Muscle layer of colon (tissue), 2 donors: ENCODE measurements at regions not wholly inside any gene's neighbourhood (a gene's known extent, or its start where the extent isn't known, plus 50 kb on each side); places are given as distances from the start of the nearest gene placed in this dataset.

Experiments
- H3K27ac ChIP-seq: one replicate; pipeline ENCODE4 v1.7.0; 2013; ENCODE audit warnings: low read depth, mild to moderate bottlenecking, low read length, moderate library complexity
- H3K27me3 ChIP-seq, 2 donors: one replicate each; pipeline ENCODE4 v1.7.0; 2013; ENCODE audit warnings: low read length in 2 of 2, mild to moderate bottlenecking in 2 of 2; ENCODE audit not compliant: insufficient read depth in 2 of 2, control insufficient read depth in 1 of 2
- H3K36me3 ChIP-seq: one replicate; pipeline ENCODE4 v1.7.0; 2013; ENCODE audit warnings: mild to moderate bottlenecking, low read length; ENCODE audit not compliant: insufficient read depth
- H3K4me1 ChIP-seq: one replicate; pipeline ENCODE4 v1.7.0; 2013; ENCODE audit warnings: mild to moderate bottlenecking, low read length; ENCODE audit not compliant: insufficient read depth
- H3K4me3 ChIP-seq, 2 donors: one replicate each; pipeline ENCODE4 v1.7.0; 2013; ENCODE audit warnings: low read length in 2 of 2, low read depth in 1 of 2, mild to moderate bottlenecking in 1 of 2, moderate library complexity in 1 of 2
- H3K9ac ChIP-seq: one replicate; pipeline ENCODE4 v1.7.0; 2013; ENCODE audit warnings: low read length
- H3K9me3 ChIP-seq: one replicate; pipeline ENCODE4 v1.7.0; 2013; ENCODE audit warnings: mild to moderate bottlenecking, low read length
- donor health status: abdominal sarcoma.
- donor health status: Adenocarcinoma of cecum.

DNA sequence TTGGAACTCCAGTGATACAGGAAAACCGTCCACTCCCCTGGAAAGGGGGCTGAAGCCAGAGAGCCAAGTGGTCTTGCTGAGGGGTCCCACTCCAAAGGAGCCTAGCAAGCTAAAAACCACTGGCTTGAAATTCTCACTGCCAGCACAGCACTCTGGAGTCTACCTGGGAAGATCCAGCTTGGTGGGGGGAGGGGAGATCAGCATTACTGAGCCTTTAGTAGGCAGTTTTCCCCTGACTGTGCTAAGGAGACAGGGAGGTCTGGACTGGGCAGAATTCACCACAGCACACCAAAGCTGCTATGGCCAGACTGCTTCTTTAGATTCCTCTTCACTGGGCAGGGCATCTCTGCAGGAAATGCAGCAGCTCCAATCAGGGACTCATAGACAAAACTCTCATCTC lies 510.7 kb upstream of the LRRTM1 start:
- peaks cover 5% of the 10 kb centered on the region for H3K9me3 ChIP-seq
- H3K4me3 ChIP-seq = no peak overlapping the region
- H3K36me3 ChIP-seq = no peaks in the 10 kb centered on the region

DNA sequence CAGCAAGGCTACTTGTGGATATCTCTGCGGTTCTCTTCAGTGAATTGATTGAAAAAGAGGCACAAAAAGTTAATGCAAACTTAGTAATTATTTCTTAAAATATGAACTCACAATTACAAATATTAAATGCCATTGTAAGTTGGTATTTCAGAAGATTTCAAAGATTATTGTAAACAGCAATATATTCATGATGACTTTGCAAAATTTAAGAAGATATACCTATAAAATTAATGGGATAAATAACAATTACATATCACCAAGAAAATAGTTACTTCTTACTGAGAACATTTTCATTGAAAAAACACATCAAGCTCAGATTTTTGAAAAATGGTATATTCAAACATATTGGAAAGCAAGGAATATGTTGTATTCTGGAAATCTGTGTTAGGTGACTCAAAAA lies 482.0 kb upstream of the LRRTM1 start:
- H3K27me3 ChIP-seq = no peaks in the 10 kb centered on the region
- H3K4me1 ChIP-seq = no peaks in the 10 kb centered on the region
- no peak overlapping the region for H3K4me3 ChIP-seq
- H3K36me3 ChIP-seq = no peaks in the 10 kb centered on the region
- no peak overlapping the region for H3K27ac ChIP-seq
- H3K9ac ChIP-seq = no peak overlapping the region
- no peaks in the 10 kb centered on the region for H3K9me3 ChIP-seq

More for the DNA sequence above, 510.7 kb upstream of the LRRTM1 start:
- Histone ChIP-seq H3K27ac (no peak overlapping the region), H3K4me1 (no peaks in the 10 kb centered on the region), H3K9ac (no peak overlapping the region), H3K27me3 (no peaks in the 10 kb centered on the region)

DNA sequence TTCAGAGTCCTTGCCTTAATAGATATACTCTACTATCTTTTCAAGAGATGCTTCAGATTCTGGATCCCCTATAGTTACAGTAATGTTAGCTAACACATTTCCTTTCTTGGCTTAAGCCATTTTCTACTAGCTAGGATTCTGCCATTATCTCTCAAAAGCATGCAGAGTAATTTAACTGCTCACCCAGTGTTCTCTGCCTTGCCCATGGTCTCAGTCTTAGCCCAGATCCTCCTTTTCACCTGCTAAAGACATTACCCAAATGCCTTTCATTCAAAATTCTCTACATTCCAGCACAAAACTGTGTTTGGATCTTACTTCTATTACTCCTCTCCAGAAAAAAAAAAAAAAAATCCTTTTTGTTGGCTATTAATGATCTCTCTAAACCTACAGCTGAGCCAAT lies 474.2 kb upstream of the LRRTM1 start:
- Histone ChIP-seq H3K9me3 (no peaks in the 10 kb centered on the region), H3K9ac (no peak overlapping the region), H3K4me1 (no peaks in the 10 kb centered on the region), H3K4me3 (no peak overlapping the region), H3K27ac (no peak overlapping the region), H3K36me3 (no peaks in the 10 kb centered on the region), H3K27me3 (no peaks in the 10 kb centered on the region)

- Histone ChIP-seq H3K27ac (no peak overlapping the region), H3K27me3 (no peaks in the 10 kb centered on the region), H3K9ac (no peak overlapping the region), H3K4me3 (no peak overlapping the region), H3K36me3 (no peaks in the 10 kb centered on the region), H3K9me3 (no peaks in the 10 kb centered on the region), H3K4me1 (no peaks in the 10 kb centered on the region)
Measured at GRCh38 chr2:80748592-80748991, 444.0 kb upstream of the LRRTM1 start.

DNA sequence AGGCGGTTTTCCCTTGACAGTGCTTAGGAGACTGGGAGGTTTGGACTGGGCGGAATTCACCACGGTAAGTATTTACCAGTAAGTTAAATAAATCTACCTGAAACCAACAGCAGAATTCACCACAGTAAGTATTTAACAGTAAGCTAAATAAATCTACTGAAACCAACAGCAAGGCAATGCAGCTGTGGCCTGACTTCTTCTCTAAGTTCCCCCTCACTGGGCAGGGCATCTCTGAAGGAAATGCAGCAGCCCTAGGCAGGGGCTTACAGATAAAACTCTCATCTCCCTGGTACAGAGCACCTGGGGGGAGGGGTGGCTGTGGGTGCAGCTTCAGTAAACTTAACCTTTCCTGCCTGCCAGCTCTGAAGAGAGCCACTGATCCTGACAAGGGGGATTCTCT lies 432.5 kb upstream of the LRRTM1 start:
- Histone ChIP-seq H3K27me3 (no peaks in the 10 kb centered on the region), H3K36me3 (no peaks in the 10 kb centered on the region), H3K4me3 (no peak overlapping the region), H3K9me3 (no peaks in the 10 kb centered on the region), H3K9ac (no peak overlapping the region), H3K27ac (no peak overlapping the region), H3K4me1 (no peaks in the 10 kb centered on the region)

GRCh38 chr2:80725001-80725400 lies 420.4 kb upstream of the LRRTM1 start:
- Histone ChIP-seq H3K27ac (no peak overlapping the region), H3K9ac (no peak overlapping the region), H3K9me3 (no peaks in the 10 kb centered on the region), H3K36me3 (no peaks in the 10 kb centered on the region), H3K4me3 (no peak overlapping the region), H3K27me3 (no peaks in the 10 kb centered on the region), H3K4me1 (no peaks in the 10 kb centered on the region)

DNA sequence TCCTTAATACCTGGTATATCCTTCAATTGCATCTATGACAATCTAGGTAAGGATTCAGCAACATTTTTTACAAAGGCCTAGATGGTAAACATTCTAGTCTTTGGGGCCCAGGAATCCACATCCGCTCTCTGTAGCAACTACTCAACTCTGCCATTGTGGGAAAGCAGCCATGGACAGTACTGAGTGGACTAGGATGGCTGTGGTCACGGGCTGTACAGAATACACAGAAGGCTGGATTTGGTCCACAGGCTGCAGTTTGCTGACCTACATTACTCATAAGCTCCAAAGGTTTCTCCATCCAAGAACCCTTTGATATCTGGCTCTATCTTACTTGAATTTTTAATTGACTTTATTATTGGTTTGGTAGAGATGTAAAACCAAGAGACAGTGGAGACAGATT lies 418.3 kb upstream of the LRRTM1 start:
- Histone ChIP-seq H3K4me3 (no peak overlapping the region), H3K9ac (no peak overlapping the region), H3K4me1 (no peaks in the 10 kb centered on the region), H3K27me3 (no peaks in the 10 kb centered on the region), H3K36me3 (no peaks in the 10 kb centered on the region), H3K9me3 (no peaks in the 10 kb centered on the region), H3K27ac (no peak overlapping the region)

DNA sequence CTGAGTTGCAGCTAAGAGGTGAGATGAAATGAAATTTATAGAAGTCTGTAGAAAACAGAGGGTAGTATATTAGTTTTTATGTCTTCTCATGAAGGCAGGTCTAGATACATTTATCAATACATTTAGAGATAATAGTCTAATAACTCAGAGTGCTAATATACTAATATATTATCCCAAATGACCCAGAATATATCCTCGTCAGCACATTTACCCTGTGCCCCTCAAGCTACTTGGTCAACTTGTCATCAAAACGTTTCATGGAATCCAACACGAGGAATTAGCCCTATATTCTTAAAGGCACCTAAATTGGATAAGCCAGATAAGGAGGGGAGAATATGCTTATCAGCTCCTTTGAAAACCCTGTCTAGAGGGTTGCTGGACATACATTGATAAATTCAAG lies 415.1 kb upstream of the LRRTM1 start:
- H3K4me3 ChIP-seq = no peak overlapping the region
- H3K27me3 ChIP-seq = no peaks in the 10 kb centered on the region
- H3K36me3 ChIP-seq = no peaks in the 10 kb centered on the region
- H3K9me3 ChIP-seq = no peaks in the 10 kb centered on the region
- no peaks in the 10 kb centered on the region for H3K4me1 ChIP-seq
- H3K9ac ChIP-seq = no peak overlapping the region
- H3K27ac ChIP-seq = no peak overlapping the region

DNA sequence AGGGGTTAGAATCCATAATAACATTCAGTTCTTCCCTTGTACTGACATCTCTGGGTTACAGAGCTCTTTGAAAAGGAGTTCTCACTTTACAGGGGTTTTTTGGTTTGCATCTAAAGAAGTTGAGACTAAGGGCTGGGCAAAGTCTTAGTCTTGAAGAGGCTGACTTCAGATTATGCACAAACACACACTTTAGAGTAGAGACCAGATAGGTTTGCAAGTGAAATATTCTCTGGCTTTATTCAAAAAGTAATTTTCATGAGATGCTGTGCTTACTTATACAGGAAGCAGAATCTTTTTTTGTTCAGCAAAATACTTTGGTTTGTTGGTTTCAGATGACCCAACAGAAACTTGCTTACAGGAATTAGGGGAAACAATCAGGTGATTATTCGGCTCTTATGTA lies 410.9 kb upstream of the LRRTM1 start:
- H3K9ac ChIP-seq = no peak overlapping the region
- H3K4me1 ChIP-seq = no peaks in the 10 kb centered on the region
- H3K4me3 ChIP-seq = no peak overlapping the region
- no peaks in the 10 kb centered on the region for H3K9me3 ChIP-seq
- H3K27ac ChIP-seq = no peak overlapping the region
- no peaks in the 10 kb centered on the region for H3K27me3 ChIP-seq
- H3K36me3 ChIP-seq = no peaks in the 10 kb centered on the region

DNA sequence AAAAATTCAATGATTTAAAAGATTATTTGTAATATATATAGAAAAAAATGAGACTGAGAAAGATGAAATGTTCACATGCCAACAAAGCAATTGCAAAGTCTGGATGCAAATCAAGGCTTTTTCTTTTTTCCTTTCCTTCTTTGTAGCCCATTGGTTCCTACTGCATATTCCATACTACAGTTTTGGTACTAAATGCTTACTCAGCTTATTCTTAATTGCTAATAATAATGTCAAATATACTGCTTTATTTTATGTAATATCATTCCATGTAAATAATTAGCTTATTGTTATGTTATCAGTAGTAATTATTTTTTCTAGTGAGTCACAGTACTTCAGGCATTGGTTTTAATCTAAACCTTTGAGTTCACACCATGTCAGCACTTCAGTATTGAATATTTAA lies 407.4 kb upstream of the LRRTM1 start:
- no peaks in the 10 kb centered on the region for H3K27me3 ChIP-seq
- H3K9me3 ChIP-seq = no peaks in the 10 kb centered on the region
- no peak overlapping the region for H3K27ac ChIP-seq
- no peak overlapping the region for H3K4me3 ChIP-seq
- H3K4me1 ChIP-seq = no peaks in the 10 kb centered on the region
- H3K9ac ChIP-seq = no peak overlapping the region
- no peaks in the 10 kb centered on the region for H3K36me3 ChIP-seq

GRCh38 chr2:80706951-80707350 lies 402.4 kb upstream of the LRRTM1 start:
- H3K27ac ChIP-seq = no peak overlapping the region
- no peaks in the 10 kb centered on the region for H3K36me3 ChIP-seq
- no peak overlapping the region for H3K9ac ChIP-seq
- H3K27me3 ChIP-seq = no peaks in the 10 kb centered on the region
- no peaks in the 10 kb centered on the region for H3K4me1 ChIP-seq
- no peaks in the 10 kb centered on the region for H3K9me3 ChIP-seq
- no peak overlapping the region for H3K4me3 ChIP-seq

DNA sequence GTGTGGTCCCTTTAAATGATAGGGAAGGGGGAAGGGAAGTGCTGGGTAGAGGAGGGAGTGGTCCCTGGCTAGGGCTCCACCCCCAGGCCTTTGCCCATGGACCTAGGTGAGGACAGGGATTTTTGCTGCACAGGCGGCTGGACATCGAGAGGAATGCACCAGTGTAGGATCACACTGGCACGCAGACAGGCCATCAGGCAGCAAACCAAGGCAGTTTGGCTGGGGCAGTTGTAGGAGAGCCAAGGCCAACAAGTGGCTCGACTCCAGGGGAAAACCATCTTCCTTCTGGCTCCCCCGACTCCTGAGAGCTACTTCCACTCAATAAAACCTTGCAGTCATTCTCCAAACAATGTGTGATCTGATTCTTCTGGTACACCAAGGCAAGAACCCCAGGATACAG lies 402.0 kb upstream of the LRRTM1 start:
- Histone ChIP-seq H3K27ac (no peak overlapping the region), H3K4me1 (no peaks in the 10 kb centered on the region), H3K27me3 (no peaks in the 10 kb centered on the region), H3K4me3 (no peak overlapping the region), H3K9me3 (no peaks in the 10 kb centered on the region), H3K36me3 (no peaks in the 10 kb centered on the region), H3K9ac (no peak overlapping the region)
